Right atrium auricular region (tissue), 2 donors: ENCODE measurements at regions not wholly inside any gene's neighbourhood (a gene's known extent, or its start where the extent isn't known, plus 50 kb on each side); places are given as distances from the start of the nearest gene placed in this dataset.

Source experiments
- DNase-seq: peaks from one replicate; pipeline ENCODE4 v3.0.0-alpha.2; 2019; ENCODE audit warnings: low spot score
- H3K27ac ChIP-seq, 2 donors: fragments of 200-600 bp; sonication (generic); 1 replicate in 1 of 2; 2 replicates in 1 of 2; pipeline ENCODE4 v1.5.1; 2016 to 2019
- H3K27me3 ChIP-seq, 2 donors: fragments of 200-600 bp; sonication (generic); one replicate each; pipeline versions ENCODE4 v1.5.1 to v1.6.0; 2017 to 2019
- H3K36me3 ChIP-seq: fragments of 200-600 bp; sonication (generic); one replicate; pipeline ENCODE4 v1.5.1; 2016
- H3K4me1 ChIP-seq, 2 donors: fragments of 200-600 bp; sonication (generic); one replicate each; pipeline versions ENCODE4 v1.5.1 to v1.6.0; 2017 to 2019
- H3K4me3 ChIP-seq, 2 donors: fragments of 200-600 bp; sonication (generic); 1 replicate in 1 of 2; 2 replicates in 1 of 2; pipeline ENCODE4 v1.5.1; 2017 to 2019; ENCODE audit warnings: mild to moderate bottlenecking in 1 of 2, moderate library complexity in 1 of 2
- H3K9me3 ChIP-seq, 2 donors: fragments of 200-600 bp; sonication (generic); one replicate each; pipeline ENCODE4 v1.5.1; 2019
- TF ChIP-seq, protein P1 (sequence below), 2 donors: fragments of 200-600 bp; sonication (generic); IDR thresholded peaks; one replicate each; pipeline ENCODE4 v1.5.1; 2019; ENCODE audit warnings: antibody characterized with exemption in 2 of 2

GRCh38 chr2:66674087-66674486 is 239.2 kb downstream of the MEIS1 start:
- no peaks in the 10 kb centered on the region for H3K4me1 ChIP-seq
- H3K27me3 ChIP-seq: no peaks in the 10 kb centered on the region
- no peak for DNase-seq
- H3K4me3 ChIP-seq: no peak overlapping the region
- no peak overlapping the region for H3K27ac ChIP-seq
- no peaks in the 10 kb centered on the region for H3K9me3 ChIP-seq
- TF ChIP-seq, protein P1, sequence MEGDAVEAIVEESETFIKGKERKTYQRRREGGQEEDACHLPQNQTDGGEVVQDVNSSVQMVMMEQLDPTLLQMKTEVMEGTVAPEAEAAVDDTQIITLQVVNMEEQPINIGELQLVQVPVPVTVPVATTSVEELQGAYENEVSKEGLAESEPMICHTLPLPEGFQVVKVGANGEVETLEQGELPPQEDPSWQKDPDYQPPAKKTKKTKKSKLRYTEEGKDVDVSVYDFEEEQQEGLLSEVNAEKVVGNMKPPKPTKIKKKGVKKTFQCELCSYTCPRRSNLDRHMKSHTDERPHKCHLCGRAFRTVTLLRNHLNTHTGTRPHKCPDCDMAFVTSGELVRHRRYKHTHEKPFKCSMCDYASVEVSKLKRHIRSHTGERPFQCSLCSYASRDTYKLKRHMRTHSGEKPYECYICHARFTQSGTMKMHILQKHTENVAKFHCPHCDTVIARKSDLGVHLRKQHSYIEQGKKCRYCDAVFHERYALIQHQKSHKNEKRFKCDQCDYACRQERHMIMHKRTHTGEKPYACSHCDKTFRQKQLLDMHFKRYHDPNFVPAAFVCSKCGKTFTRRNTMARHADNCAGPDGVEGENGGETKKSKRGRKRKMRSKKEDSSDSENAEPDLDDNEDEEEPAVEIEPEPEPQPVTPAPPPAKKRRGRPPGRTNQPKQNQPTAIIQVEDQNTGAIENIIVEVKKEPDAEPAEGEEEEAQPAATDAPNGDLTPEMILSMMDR (IDR thresholded peaks at IDR 0.05): no peak
- H3K36me3 ChIP-seq: no peaks in the 10 kb centered on the region

GRCh38 chr2:66675591-66675990 is 240.7 kb downstream of the MEIS1 start:
- Histone ChIP-seq H3K4me1 (no peaks in the 10 kb centered on the region), H3K27ac (no peak overlapping the region), H3K4me3 (no peak overlapping the region), H3K27me3 (no peaks in the 10 kb centered on the region), H3K36me3 (no peaks in the 10 kb centered on the region), H3K9me3 (no peaks in the 10 kb centered on the region)
- TF ChIP-seq, protein P1 (IDR thresholded peaks at IDR 0.05): no peak
- no peak for DNase-seq

DNA sequence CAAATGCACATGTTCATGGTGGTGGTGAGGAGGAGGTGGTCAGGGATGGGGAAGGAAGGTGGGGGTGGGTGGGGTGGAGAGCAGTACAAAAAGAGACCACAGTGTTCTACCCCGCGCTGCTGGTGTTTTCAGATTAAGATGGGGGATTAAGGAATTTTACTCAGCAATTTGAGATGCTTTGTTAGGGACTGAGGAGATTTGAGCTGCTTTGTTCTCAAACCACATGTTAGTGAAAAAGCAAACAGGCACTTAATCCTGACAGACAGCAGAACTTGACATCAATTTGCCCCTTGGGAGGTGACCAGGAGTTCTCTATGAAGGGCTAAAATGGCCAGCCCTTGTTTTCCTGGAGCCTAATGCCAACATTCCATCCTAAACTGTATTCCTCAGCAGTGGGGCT is 244.5 kb downstream of the MEIS1 start:
- Histone ChIP-seq H3K27me3 (no peaks in the 10 kb centered on the region), H3K36me3 (no peaks in the 10 kb centered on the region), H3K9me3 (no peaks in the 10 kb centered on the region), H3K27ac (no peak overlapping the region), H3K4me3 (no peak overlapping the region), H3K4me1 (no peaks in the 10 kb centered on the region)
- DNase-seq: no peak
- TF ChIP-seq, protein P1 (IDR thresholded peaks at IDR 0.05): no peak

DNA sequence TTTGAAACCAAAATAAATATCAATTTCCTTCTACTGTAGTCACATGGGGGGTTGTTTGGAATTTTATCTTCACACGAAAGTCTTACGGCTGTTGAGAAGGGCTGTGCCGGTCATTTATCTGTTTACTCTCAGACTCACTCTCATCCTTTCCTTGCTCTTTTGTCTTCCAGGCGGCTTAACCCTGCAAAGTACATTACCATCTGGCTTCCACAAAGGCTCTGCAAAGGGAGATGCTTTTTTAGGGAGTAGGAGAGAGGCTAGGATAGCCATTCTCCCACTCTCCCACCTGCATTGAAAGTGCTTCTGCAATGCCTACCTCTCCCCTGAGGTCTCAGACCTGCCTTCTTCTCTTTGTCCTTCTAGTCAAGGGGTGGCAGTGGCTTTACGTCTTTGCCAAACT is 247.6 kb downstream of the MEIS1 start:
- no peak overlapping the region for H3K4me3 ChIP-seq
- H3K27me3 ChIP-seq: no peaks in the 10 kb centered on the region
- TF ChIP-seq, protein P1 (IDR thresholded peaks at IDR 0.05): no peak
- no peaks in the 10 kb centered on the region for H3K4me1 ChIP-seq
- no peak overlapping the region for H3K27ac ChIP-seq
- no peaks in the 10 kb centered on the region for H3K36me3 ChIP-seq
- no peaks in the 10 kb centered on the region for H3K9me3 ChIP-seq
- no peak for DNase-seq

GRCh38 chr2:66683064-66683463 is 248.1 kb downstream of the MEIS1 start:
- Histone ChIP-seq H3K27me3 (no peaks in the 10 kb centered on the region), H3K4me3 (no peak overlapping the region), H3K9me3 (no peaks in the 10 kb centered on the region), H3K27ac (no peak overlapping the region), H3K36me3 (no peaks in the 10 kb centered on the region), H3K4me1 (no peaks in the 10 kb centered on the region)
- DNase-seq: no peak
- TF ChIP-seq, protein P1 (IDR thresholded peaks at IDR 0.05): no peak

DNA sequence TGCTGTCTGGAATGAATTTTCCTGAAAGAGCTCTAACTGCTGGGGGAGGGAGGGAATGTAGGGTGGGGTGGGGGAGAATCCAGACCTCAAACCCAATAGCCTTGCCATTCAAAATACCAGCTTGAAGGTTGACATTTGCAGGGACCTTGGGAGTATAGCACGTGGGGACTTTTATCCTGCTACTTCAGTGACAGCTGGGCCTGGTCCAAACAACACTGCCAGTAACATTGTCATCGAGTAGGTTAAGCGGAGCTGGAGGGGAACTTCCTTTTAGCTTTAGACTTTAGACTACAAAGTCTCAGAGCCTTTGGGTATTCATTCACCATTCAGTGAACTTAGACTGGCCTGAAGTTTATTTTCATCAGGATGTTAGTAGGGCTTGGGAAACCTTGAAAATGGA is 248.7 kb downstream of the MEIS1 start:
- no peak for DNase-seq
- H3K4me1 ChIP-seq: no peaks in the 10 kb centered on the region
- TF ChIP-seq, protein P1 (IDR thresholded peaks at IDR 0.05): no peak
- H3K9me3 ChIP-seq: no peaks in the 10 kb centered on the region
- H3K36me3 ChIP-seq: no peaks in the 10 kb centered on the region
- no peak overlapping the region for H3K27ac ChIP-seq
- H3K4me3 ChIP-seq: no peak overlapping the region
- no peaks in the 10 kb centered on the region for H3K27me3 ChIP-seq
